ENCODE measurements at regions not wholly inside any gene's neighbourhood (a gene's known extent, or its start where the extent isn't known, plus 50 kb on each side); places are given as distances from the start of the nearest gene placed in this dataset.
"Not testable (repeated sequence)": the region's sequence is repeated elsewhere in the genome, so short reads cannot be mapped to it uniquely, and the experiment has no call there.

DNA sequence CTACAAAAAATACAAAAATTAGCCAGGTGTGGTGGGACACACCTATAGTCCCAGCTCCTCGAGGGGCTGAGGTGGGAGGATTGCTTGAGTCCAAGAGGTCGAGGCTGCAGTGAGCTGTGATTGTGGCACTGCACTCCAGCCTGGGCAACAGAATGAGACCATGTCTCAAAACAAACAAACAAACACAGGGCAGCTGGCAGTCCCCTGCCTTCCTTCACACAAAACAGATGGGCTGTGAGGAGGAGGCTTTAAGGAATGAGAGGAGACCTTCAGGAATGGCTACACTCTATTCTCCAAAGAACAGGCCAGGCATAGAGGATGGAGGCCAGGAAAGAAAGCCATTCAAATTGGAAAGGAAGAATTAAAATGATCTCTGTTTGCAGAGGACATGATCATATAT is 65.6 kb upstream of the MAML3 start:
- no peaks in the 10 kb centered on the region for H3K27me3 ChIP-seq (ENCODE audit: insufficient read depth, low read length)
- POLR2A ChIA-PET: no interaction called here

DNA sequence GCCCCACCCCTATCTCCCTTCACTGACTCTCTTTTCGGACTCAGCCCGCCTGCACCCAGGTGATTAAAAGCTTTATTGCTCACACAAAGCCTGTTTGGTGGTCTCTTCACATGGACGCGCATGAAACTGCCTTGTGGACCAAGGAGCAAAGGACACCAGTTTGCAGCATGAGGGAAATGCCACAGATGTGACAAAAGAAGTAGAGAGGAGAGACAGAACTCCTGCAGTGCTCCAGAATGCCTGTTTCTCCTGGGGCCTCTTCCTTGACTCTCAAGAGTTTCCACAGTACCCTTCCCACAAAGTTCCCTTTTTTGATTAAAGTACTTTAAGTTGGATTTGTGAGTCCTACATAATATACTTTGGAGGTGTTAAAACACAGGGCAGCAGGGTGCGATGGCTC is 65.1 kb upstream of the MAML3 start:
- CTCF ChIA-PET; H4K20me1 ChIP-seq (ENCODE audit: insufficient read depth); intact Hi-C loops (cut with micrococcal nuclease); H2AFZ ChIP-seq (ENCODE audit: low read depth, low read length, poor library complexity, severe bottlenecking); POLR2A ChIA-PET; ATAC-seq; H3K79me2 ChIP-seq (ENCODE audit: insufficient read depth, low read length); H3K4me2 ChIP-seq (ENCODE audit: low read length); H3K27me3 ChIP-seq (ENCODE audit: insufficient read depth, low read length); BruUV-seq (replicated peaks); H3K27ac ChIP-seq (ENCODE audit: low read depth, low read length); RAD21 ChIA-PET (ENCODE audit: low non-redundant PET in 1 of 2, low total read pairs in 2 of 2, uncharacterized antibody in 2 of 2, unreplicated experiment in 2 of 2); H3K4me3 ChIP-seq (replicated peaks in 1 of 2; ENCODE audit: low read depth in 1 of 2, low read length in 2 of 2); H3K36me3 ChIP-seq (ENCODE audit: control insufficient read depth in 1 of 2, insufficient read depth in 2 of 2, low read length in 2 of 2); H3K9me2 ChIP-seq (ENCODE audit: insufficient read depth); DNase-seq (ENCODE audit: low read depth, low spot score); H3K9ac ChIP-seq (ENCODE audit: low read length); H3K9me3 ChIP-seq (ENCODE audit: control insufficient read depth in 1 of 2, insufficient read depth in 1 of 2, low read depth in 1 of 2, low read length in 2 of 2): not testable (repeated sequence)
- peaks cover 0 to 19% of the 10 kb centered on the region in 2 experiments; a peak in 2 of 4 replicates for H3K4me1 ChIP-seq (ENCODE audit: control insufficient read depth in 1 of 2, insufficient read depth in 2 of 2, low read length in 2 of 2)

More for the DNA sequence above, 65.6 kb upstream of the MAML3 start:
- Histone ChIP-seq H3K9ac (ENCODE audit: low read length) (no peak overlapping the region), H3K4me3 (replicated peaks in 1 of 2; ENCODE audit: low read depth in 1 of 2, low read length in 2 of 2) (no peak overlapping the region), H3K36me3 (ENCODE audit: control insufficient read depth in 1 of 2, insufficient read depth in 2 of 2, low read length in 2 of 2) (no peaks in the 10 kb centered on the region), H4K20me1 (ENCODE audit: insufficient read depth) (no peaks in the 10 kb centered on the region), H3K9me2 (ENCODE audit: insufficient read depth) (no peaks in the 10 kb centered on the region), H3K79me2 (ENCODE audit: insufficient read depth, low read length) (no peaks in the 10 kb centered on the region), H2AFZ (ENCODE audit: low read depth, low read length, poor library complexity, severe bottlenecking) (no peak overlapping the region), H3K4me1 (ENCODE audit: control insufficient read depth in 1 of 2, insufficient read depth in 2 of 2, low read length in 2 of 2) (peaks cover 0 to 19% of the 10 kb centered on the region in 2 experiments; a peak in 2 of 4 replicates), H3K4me2 (ENCODE audit: low read length) (no peak overlapping the region), H3K27ac (ENCODE audit: low read depth, low read length) (no peak overlapping the region), H3K9me3 (ENCODE audit: control insufficient read depth in 1 of 2, insufficient read depth in 1 of 2, low read depth in 1 of 2, low read length in 2 of 2) (no peaks in the 10 kb centered on the region)
- RAD21 ChIA-PET (ENCODE audit: low non-redundant PET in 1 of 2, low total read pairs in 2 of 2, uncharacterized antibody in 2 of 2, unreplicated experiment in 2 of 2): no interaction called here
- intact Hi-C loops (cut with micrococcal nuclease): no loop called here
- TF ChIP-seq FOSL1 (IDR thresholded peaks at IDR 0.05; ENCODE audit: low read depth): no peak
- ATAC-seq (no peak), DNase-seq (ENCODE audit: low read depth, low spot score) (no peak)
- no TSS peak for BruUV-seq (replicated peaks)
- CTCF ChIA-PET: no interaction called here

- no peak overlapping the region for H3K4me3 ChIP-seq (replicated peaks in 1 of 2; ENCODE audit: low read depth in 1 of 2, low read length in 2 of 2)
These were observed 59.8 kb upstream of the MAML3 start for GRCh38 chr4:140213749-140214148.

More at GRCh38 chr4:140213749-140214148, 59.8 kb upstream of the MAML3 start:
- no peak for DNase-seq (ENCODE audit: low read depth, low spot score)
- CTCF ChIA-PET: no interaction called here
- peaks cover 0 to 9% of the 10 kb centered on the region in 2 experiments; a peak in 2 of 4 replicates for H3K4me1 ChIP-seq (ENCODE audit: control insufficient read depth in 1 of 2, insufficient read depth in 2 of 2, low read length in 2 of 2)
- no peaks in the 10 kb centered on the region for H3K79me2 ChIP-seq (ENCODE audit: insufficient read depth, low read length)
- H3K9me3 ChIP-seq (ENCODE audit: control insufficient read depth in 1 of 2, insufficient read depth in 1 of 2, low read depth in 1 of 2, low read length in 2 of 2): no peaks in the 10 kb centered on the region
- POLR2A ChIA-PET: no interaction called here
- no peaks in the 10 kb centered on the region for H3K36me3 ChIP-seq (ENCODE audit: control insufficient read depth in 1 of 2, insufficient read depth in 2 of 2, low read length in 2 of 2)
- H3K9me2 ChIP-seq (ENCODE audit: insufficient read depth): no peaks in the 10 kb centered on the region
- peak overlapping the region; percentile 47 for H3K4me2 ChIP-seq (ENCODE audit: low read length)
- RAD21 ChIA-PET (ENCODE audit: low non-redundant PET in 1 of 2, low total read pairs in 2 of 2, uncharacterized antibody in 2 of 2, unreplicated experiment in 2 of 2): no interaction called here
- no peaks in the 10 kb centered on the region for H3K27me3 ChIP-seq (ENCODE audit: insufficient read depth, low read length)
- H4K20me1 ChIP-seq (ENCODE audit: insufficient read depth): no peaks in the 10 kb centered on the region
- no peak overlapping the region for H3K27ac ChIP-seq (ENCODE audit: low read depth, low read length)
- ATAC-seq: no peak
- intact Hi-C loops (cut with micrococcal nuclease): no loop called here
- H2AFZ ChIP-seq (ENCODE audit: low read depth, low read length, poor library complexity, severe bottlenecking): no peak overlapping the region
- no peak overlapping the region for H3K9ac ChIP-seq (ENCODE audit: low read length)
- BruUV-seq (replicated peaks): no TSS peak
- TF ChIP-seq FOSL1 (IDR thresholded peaks at IDR 0.05; ENCODE audit: low read depth) (peak; percentile 30; the same call in 1 of the 2 replicates), JUND (IDR thresholded peaks at IDR 0.05) (0 out of 2 replicates have a peak, but pooled peaks have one; percentile 17), EZH2phosphoT487 (IDR thresholded peaks at IDR 0.05; ENCODE audit: borderline replicate concordance) (no peak)

All from HCT116 (cell line).